A549 (cell line): ENCODE measurements at regions not wholly inside any gene's neighbourhood (a gene's known extent, or its start where the extent isn't known, plus 50 kb on each side); places are given as distances from the start of the nearest gene placed in this dataset.

ENCODE experiments used
- ATAC-seq, 2 experiments: fragments of 200-7000 bp in 1 of 2; fragments of >200 bp in 1 of 2; cut with Nextera tagmentation in 1 of 2; cut with Tn5 transposase in 1 of 2; 3 replicates each; pipeline versions ENCODE4 v1.8.0 to v1.9.1; 2018 to 2020; ENCODE audit warnings: mild to moderate bottlenecking in 1 of 2, moderate library complexity in 1 of 2
- CTCF ChIA-PET: fragments of 300-600 bp; sonication (Branson Sonifier 250); formaldehyde crosslinking; extraction: SDS; loops from one replicate; lab custom pipeline; 2021; ENCODE audit warnings: antibody characterized with exemption, inconsistent platforms; lab: Yijun Ruan, JAX
- POLR2A ChIA-PET: fragments of 350-600 bp; formaldehyde crosslinking; extraction: SDS; loops from one replicate; lab custom pipeline; 2021; ENCODE audit warnings: antibody characterized with exemption, inconsistent platforms; lab: Yijun Ruan, JAX
- DNase-seq, 2 experiments: peaks; one replicate each; pipeline versions ENCODE4 v3.0.0 to v3.0.0-alpha.2; 2011 to 2016; ENCODE audit warnings: low read depth in 1 of 2, low spot score in 1 of 2
- FAIRE-seq: peaks from 2 replicates; lab custom pipeline; 2011; peaks lifted over from hg19 to GRCh38; lab: Jason Lieb, UNC
- H3K27ac ChIP-seq, 2 experiments: fragments of >200 bp; sonication (Bioruptor Twin); formaldehyde crosslinking; 3 replicates each; pipeline ENCODE4 v1.5.1; 2016 to 2017
- H3K4me1 ChIP-seq: fragments of >200 bp; sonication (Bioruptor Twin); formaldehyde crosslinking; 3 replicates; pipeline ENCODE4 v1.6.1; 2016
- H3K4me2 ChIP-seq: fragments of >200 bp; sonication (Bioruptor Twin); formaldehyde crosslinking; 3 replicates; pipeline ENCODE4 v1.6.1; 2016
- H3K4me3 ChIP-seq: fragments of >200 bp; sonication (Bioruptor Twin); formaldehyde crosslinking; 3 replicates; pipeline ENCODE4 v1.5.1; 2016
- H3K9me3 ChIP-seq: fragments of >200 bp; sonication (Bioruptor Twin); formaldehyde crosslinking; 3 replicates; pipeline ENCODE4 v1.6.1; 2016
- BCL3 ChIP-seq: fragments of >200 bp; sonication (Bioruptor Twin); formaldehyde crosslinking; IDR thresholded peaks from 3 replicates; pipeline ENCODE4 v1.6.1; 2016
- BHLHE40 ChIP-seq: IDR thresholded peaks from 2 replicates; pipeline ENCODE4 v1.6.1; 2012; ENCODE audit warnings: low read depth, low read length, inconsistent platforms
- CBX2 ChIP-seq: fragments of 200-600 bp; sonication (generic); IDR thresholded peaks from 2 replicates; pipeline ENCODE4 v1.6.1; 2016; ENCODE audit warnings: low read depth, mild to moderate bottlenecking, borderline replicate concordance
- CHD4 ChIP-seq: fragments of 200-600 bp; sonication (generic); IDR thresholded peaks from 2 replicates; pipeline ENCODE4 v1.6.1; 2016; ENCODE audit warnings: antibody characterized with exemption, mild to moderate bottlenecking, borderline replicate concordance
- CTCF ChIP-seq: fragments of >200 bp; sonication (Bioruptor Twin); formaldehyde crosslinking; IDR thresholded peaks from 3 replicates; pipeline ENCODE4 v1.5.1; 2016
- ELK1 ChIP-seq: fragments of 150-350 bp; IDR thresholded peaks from 2 replicates; pipeline ENCODE4 v1.6.1; 2014; ENCODE audit warnings: low read depth, mild to moderate bottlenecking, low read length
- HDAC2 ChIP-seq: fragments of 200-600 bp; sonication (generic); IDR thresholded peaks from 2 replicates; pipeline ENCODE4 v1.6.1; 2016
- HEYL ChIP-seq: fragments of 250-450 bp; sonication (Bioruptor Pico); IDR thresholded peaks from 2 replicates; pipeline ENCODE4 v1.8.0; 2021; ENCODE audit warnings: mild to moderate bottlenecking, moderate library complexity
- HOXA7 ChIP-seq: fragments of 250-450 bp; sonication (Bioruptor Pico); IDR thresholded peaks from 2 replicates; pipeline ENCODE4 v1.5.0; 2020; ENCODE audit warnings: mild to moderate bottlenecking, moderate library complexity
- KDM5A ChIP-seq: fragments of 200-600 bp; sonication (generic); IDR thresholded peaks from 2 replicates; pipeline ENCODE4 v1.6.1; 2016; ENCODE audit warnings: antibody characterized with exemption, mild to moderate bottlenecking
- MAFK ChIP-seq: fragments of 450-650 bp; IDR thresholded peaks from 2 replicates; pipeline ENCODE4 v1.6.1; 2014; ENCODE audit not compliant: partially characterized antibody
- MYC ChIP-seq: IDR thresholded peaks from 2 replicates; pipeline ENCODE4 v1.6.1; 2012; ENCODE audit warnings: mild to moderate bottlenecking, inconsistent platforms, low read length, improper control_type of control experiment, borderline replicate concordance
- NR3C1 ChIP-seq: fragments of >200 bp; sonication (Bioruptor Twin); formaldehyde crosslinking; IDR thresholded peaks from 3 replicates; pipeline ENCODE4 v1.6.1; 2017
- PHF8 ChIP-seq: fragments of 200-600 bp; sonication (generic); IDR thresholded peaks from 2 replicates; pipeline ENCODE4 v1.6.1; 2016; ENCODE audit warnings: low read depth, mild to moderate bottlenecking, antibody characterized with exemption, moderate library complexity, borderline replicate concordance
- POLR2A ChIP-seq: IDR thresholded peaks from 2 replicates; pipeline ENCODE4 v1.6.1; 2012; ENCODE audit warnings: mild to moderate bottlenecking, low read length
- RAD21 ChIP-seq, 2 experiments: fragments of >200 bp in 1 of 2; sonication (Bioruptor Twin) in 1 of 2; formaldehyde crosslinking in 1 of 2; IDR thresholded peaks in 1 of 2; conservative IDR thresholded peaks in 1 of 2; 2 replicates in 1 of 2; 3 replicates in 1 of 2; pipeline ENCODE4 v1.6.1; 2012 to 2018; ENCODE audit warnings: inconsistent platforms in 1 of 2
- RFX5 ChIP-seq: fragments of 450-650 bp; IDR thresholded peaks from 2 replicates; pipeline ENCODE4 v1.7.1; 2014; ENCODE audit warnings: antibody characterized with exemption, mild to moderate bottlenecking, moderate library complexity
- SMC3 ChIP-seq: fragments of >200 bp; sonication (Bioruptor Twin); formaldehyde crosslinking; IDR thresholded peaks from 3 replicates; pipeline ENCODE4 v1.6.1; 2018; ENCODE audit warnings: inconsistent platforms
- SREBF2 ChIP-seq: fragments of 450-650 bp; IDR thresholded peaks from 2 replicates; pipeline ENCODE4 v1.6.1; 2014; ENCODE audit warnings: mild to moderate bottlenecking, moderate library complexity
- ZFP36 ChIP-seq: fragments of 450-650 bp; IDR thresholded peaks from 2 replicates; pipeline ENCODE4 v1.6.1; 2014; ENCODE audit warnings: borderline replicate concordance; ENCODE audit not compliant: partially characterized antibody
- ZNF302 ChIP-seq: fragments of 250-450 bp; sonication (Bioruptor Pico); IDR thresholded peaks from 2 replicates; pipeline ENCODE4 v1.9.0; 2021; ENCODE audit warnings: inconsistent platforms, mild to moderate bottlenecking, moderate library complexity
- WGBS: methylation state at CpG from one replicate; pipeline ENCODE4 v1.1.6; 2017; ENCODE audit errors: missing lambda C conversion rate; 5-methylcytosine and 5-hydroxymethylcytosine counted together

- no peak for DNase-seq
- H3K4me1 ChIP-seq, result no peaks in the 10 kb centered on the region
- no peak overlapping the region for H3K4me3 ChIP-seq
- CTCF ChIA-PET, result no interaction called here
- TF ChIP-seq BHLHE40, result no peak
- TF ChIP-seq MYC, result no peak
- no peak for TF ChIP-seq POLR2A
- TF ChIP-seq PHF8, result no peak
- no peak for TF ChIP-seq HEYL (CRISPR knock-in tag)
- TF ChIP-seq HDAC2, result no peak
- no peak for TF ChIP-seq CBX2
- no peak for TF ChIP-seq CTCF
- TF ChIP-seq RFX5, result no peak
- no peak for TF ChIP-seq BCL3
- no peak for TF ChIP-seq CHD4
- TF ChIP-seq ZNF302, result no peak
- no peak for TF ChIP-seq MAFK
- TF ChIP-seq NR3C1, result no peak
- TF ChIP-seq ELK1, result no peak
- no peak for TF ChIP-seq ZFP36
- TF ChIP-seq, all 56 proteins: peak for 0
- Histone ChIP-seq H3K27ac (no peak overlapping the region), H3K4me2 (no peak overlapping the region), H3K9me3 (peaks cover 10% of the 10 kb centered on the region; the same call in 2 of the 3 replicates)
- ATAC-seq (no peak), FAIRE-seq (no peak)
- POLR2A ChIA-PET, result no interaction called here
- 60% methylated on average over 3 of the region's 3 CpGs for WGBS
These were observed 94.9 kb upstream of the MTHFD1L start for GRCh38 chr6:150770637-150771036.

GRCh38 chr6:150773969-150774368 is 91.5 kb upstream of the MTHFD1L start:
- H3K4me3 ChIP-seq, result no peak overlapping the region
- TF ChIP-seq RAD21 (conservative IDR thresholded peaks at IDR 0.05 in 1 of 2, IDR thresholded peaks at IDR 0.05 in 1 of 2) (no peak), ELK1 (no peak), CTCF (no peak), SMC3 (no peak), KDM5A (no peak), MYC (no peak), SREBF2 (no peak), HOXA7 (CRISPR knock-in tag) (no peak)
- TF ChIP-seq, all 56 proteins: peak for 0
- ATAC-seq (no peak), DNase-seq (no peak), FAIRE-seq (no peak)
- 0% methylated on average over 1 of the region's 1 CpG for WGBS
- CTCF ChIA-PET, result interaction anchor here (0.9 kb wide), 1 partner anchor 30 kb away, joined by 4 read pairs; no protein-coding TSS in a partner anchor
- H3K9me3 ChIP-seq, result peaks cover 10% of the 10 kb centered on the region; the same call in 2 of the 3 replicates
- H3K4me1 ChIP-seq, result no peaks in the 10 kb centered on the region
- POLR2A ChIA-PET, result no interaction called here
- H3K27ac ChIP-seq, result no peak overlapping the region
- no peak overlapping the region for H3K4me2 ChIP-seq
